GM18867 (cell line): ENCODE measurements at regions not wholly inside any gene's neighbourhood (a gene's known extent, or its start where the extent isn't known, plus 50 kb on each side); places are given as distances from the start of the nearest gene placed in this dataset.

Experiments
- ATAC-seq: cut with Tn5 transposase; IDR thresholded peaks from one replicate; pipeline ENCODE4 v1.9.1; 2021; ENCODE audit warnings: mild to moderate bottlenecking, moderate library complexity; ENCODE audit not compliant: unreplicated experiment

- ATAC-seq: no peak
These were observed 116.1 kb downstream of the FAM43A start for GRCh38 chr3:194801461-194802432.

- ATAC-seq: no peak
These were observed 119.1 kb downstream of the FAM43A start for GRCh38 chr3:194804796-194805195.

GRCh38 chr3:194805546-194805945, 119.9 kb downstream of the FAM43A start:
- ATAC-seq: no peak

GRCh38 chr3:194806991-194807630, 121.4 kb downstream of the FAM43A start:
- ATAC-seq: no peak

GRCh38 chr3:194808640-194809097, 123.0 kb downstream of the FAM43A start:
- no peak for ATAC-seq

GRCh38 chr3:194809382-194809781, 123.7 kb downstream of the FAM43A start:
- no peak for ATAC-seq

GRCh38 chr3:194810076-194810475, 124.4 kb downstream of the FAM43A start:
- ATAC-seq: no peak

GRCh38 chr3:194811118-194811517, 125.4 kb downstream of the FAM43A start:
- no peak for ATAC-seq

GRCh38 chr3:194812176-194812575, 126.5 kb downstream of the FAM43A start:
- no peak for ATAC-seq

GRCh38 chr3:194814878-194815357, 129.2 kb downstream of the FAM43A start:
- no peak for ATAC-seq

GRCh38 chr3:194816748-194817591, 131.3 kb downstream of the FAM43A start:
- ATAC-seq: no peak

GRCh38 chr3:194817592-194817930, 131.9 kb downstream of the FAM43A start:
- ATAC-seq: no peak

- ATAC-seq: no peak
These were observed 132.3 kb downstream of the FAM43A start for GRCh38 chr3:194817936-194818335.

- ATAC-seq: no peak
These were observed 138.4 kb downstream of the FAM43A start for GRCh38 chr3:194824100-194824499.

GRCh38 chr3:194824701-194825111, 139.0 kb downstream of the FAM43A start:
- no peak for ATAC-seq

GRCh38 chr3:194826594-194826993, 140.9 kb downstream of the FAM43A start:
- ATAC-seq: no peak

GRCh38 chr3:194827486-194827885, 141.8 kb downstream of the FAM43A start:
- ATAC-seq: no peak

- no peak for ATAC-seq
These were observed 142.4 kb downstream of the FAM43A start for GRCh38 chr3:194828116-194828515.

GRCh38 chr3:194828926-194829325, 143.2 kb downstream of the FAM43A start:
- no peak for ATAC-seq

GRCh38 chr3:194830401-194830800, 144.7 kb downstream of the FAM43A start:
- no peak for ATAC-seq

- ATAC-seq: no peak
These were observed 145.3 kb downstream of the FAM43A start for GRCh38 chr3:194830978-194831377.
